22Rv1 (cell line): ENCODE measurements at regions not wholly inside any gene's neighbourhood (a gene's known extent, or its start where the extent isn't known, plus 50 kb on each side); places are given as distances from the start of the nearest gene placed in this dataset.
"Not testable (repeated sequence)": the region's sequence is repeated elsewhere in the genome, so short reads cannot be mapped to it uniquely, and the experiment has no call there.

Source experiments
- H3K27ac ChIP-seq: fragments of 450-650 bp; 2 replicates; pipeline ENCODE4 v1.5.1; 2017
- CTCF ChIP-seq: fragments of 450-650 bp; IDR thresholded peaks from 2 replicates; pipeline ENCODE4 v1.5.1; 2017; ENCODE audit warnings: mild to moderate bottlenecking
- ZFX ChIP-seq: fragments of 450-650 bp; IDR thresholded peaks from 2 replicates; pipeline ENCODE4 v1.6.1; 2017; ENCODE audit warnings: antibody characterized with exemption, borderline replicate concordance

GRCh38 chrX:139475432-139475831, 55.1 kb upstream of the F9 start:
- no peak for TF ChIP-seq CTCF
- TF ChIP-seq ZFX, result no peak
- no peak overlapping the region for H3K27ac ChIP-seq

GRCh38 chrX:139461945-139462344, 68.6 kb upstream of the F9 start:
- not testable (repeated sequence) for H3K27ac ChIP-seq

DNA sequence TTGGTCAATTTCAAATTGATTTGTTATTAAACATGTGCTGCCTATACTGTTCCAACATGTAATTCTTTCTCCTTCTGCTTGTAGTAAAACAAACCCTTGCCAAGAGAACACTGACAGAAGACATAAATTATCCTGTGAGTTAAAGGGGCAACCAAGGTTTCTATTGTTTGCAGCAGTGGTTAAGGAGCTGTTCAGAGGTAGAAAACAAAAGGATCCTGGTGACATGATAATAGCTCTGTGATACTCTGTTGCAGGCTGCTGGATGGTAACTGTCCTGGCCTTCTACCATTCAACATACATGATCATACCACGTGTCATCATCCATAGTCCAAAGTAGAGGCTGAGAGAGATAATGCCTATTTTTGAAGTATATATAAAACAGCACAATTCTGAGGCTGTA, 75.8 kb upstream of the F9 start:
- TF ChIP-seq CTCF (no peak), ZFX (no peak)

GRCh38 chrX:139448996-139449395, 81.5 kb upstream of the F9 start:
- no peak overlapping the region for H3K27ac ChIP-seq
- no peak for TF ChIP-seq CTCF
- no peak for TF ChIP-seq ZFX

More for the DNA sequence above, 75.8 kb upstream of the F9 start:
- no peak overlapping the region for H3K27ac ChIP-seq

DNA sequence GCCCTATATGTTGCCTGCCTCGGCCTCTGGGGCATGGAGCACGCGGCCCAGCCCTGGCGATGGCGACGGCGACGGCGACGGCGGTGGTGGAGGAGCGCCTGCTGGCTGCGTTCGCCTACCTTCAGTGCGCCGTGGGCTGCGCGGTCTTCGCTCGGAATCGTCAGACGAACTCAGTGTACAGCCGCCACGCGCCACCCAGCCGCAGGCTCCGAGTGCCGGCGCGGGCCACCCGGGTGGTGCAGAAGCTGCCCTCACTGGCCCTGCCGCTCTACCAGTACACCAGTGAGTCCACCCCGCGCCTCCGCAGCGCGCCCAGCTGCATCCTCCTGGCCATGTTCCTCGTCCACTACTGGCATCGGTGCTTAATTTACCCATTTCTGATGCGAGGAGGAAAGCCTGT, 83.7 kb upstream of the F9 start:
- TF ChIP-seq CTCF (no peak), ZFX (no peak)

DNA sequence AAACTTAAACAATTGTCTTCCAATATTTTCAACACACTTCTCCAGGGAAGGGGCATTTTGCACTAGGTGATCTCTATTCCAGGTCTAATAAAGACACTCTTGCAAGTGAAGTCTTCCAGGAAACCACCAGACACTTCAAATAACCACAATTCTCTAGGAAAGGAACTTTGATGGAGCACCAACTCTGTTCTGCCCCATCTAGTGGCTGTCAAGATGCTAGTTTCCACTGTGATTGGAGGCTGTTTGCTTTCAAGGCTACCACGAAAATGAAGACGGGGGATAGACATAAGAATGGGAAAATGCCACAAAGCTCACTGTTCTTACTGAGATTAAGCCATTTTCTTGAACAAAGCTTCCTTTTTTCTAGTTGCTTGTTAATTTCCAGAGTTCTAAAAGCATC, 100.6 kb upstream of the F9 start:
- TF ChIP-seq CTCF (peak; percentile 42), ZFX (no peak)
- H3K27ac ChIP-seq, result no peak overlapping the region

More for the DNA sequence above, 83.7 kb upstream of the F9 start:
- no peak overlapping the region for H3K27ac ChIP-seq

DNA sequence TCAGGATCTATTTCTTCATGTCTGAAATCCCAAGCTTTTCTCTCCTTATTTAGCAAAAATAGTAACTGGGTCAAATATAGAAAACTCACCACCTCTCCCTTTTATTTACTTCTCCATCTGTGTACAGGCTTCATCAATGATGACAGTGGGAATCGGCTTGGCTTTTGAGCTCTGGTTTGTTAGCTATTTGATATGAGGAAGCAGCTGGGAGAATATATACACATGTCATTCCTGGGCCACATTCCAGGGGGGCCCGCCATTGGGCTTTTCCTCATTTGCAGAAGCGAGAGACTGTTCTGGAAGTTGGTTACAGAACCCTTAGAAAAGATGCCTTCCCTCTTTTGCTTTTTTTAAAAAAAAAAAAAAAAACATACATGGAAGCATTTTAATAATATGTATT, 107.4 kb upstream of the F9 start:
- TF ChIP-seq ZFX, result no peak
- no peak for TF ChIP-seq CTCF
- no peak overlapping the region for H3K27ac ChIP-seq

GRCh38 chrX:139398258-139398657, 132.3 kb upstream of the F9 start:
- H3K27ac ChIP-seq, result not testable (repeated sequence)

DNA sequence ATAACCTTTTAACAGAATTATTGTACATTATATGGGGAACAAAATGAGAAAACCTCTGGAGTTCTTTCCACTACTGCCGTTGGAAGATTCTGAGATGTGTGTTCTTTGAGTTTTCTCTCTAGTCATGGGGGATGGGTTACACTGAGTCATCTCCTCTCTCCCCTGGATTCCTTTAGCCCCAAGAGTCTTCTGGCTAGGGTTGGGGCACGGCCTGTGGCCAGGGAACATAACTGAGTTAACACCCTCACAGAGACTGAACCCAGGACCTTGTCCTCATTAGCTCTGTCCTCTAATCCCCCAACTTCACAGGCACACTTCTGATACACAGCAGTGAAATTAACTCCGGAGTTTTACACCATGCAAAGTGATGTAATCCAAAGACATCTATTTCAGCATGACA, 142.3 kb upstream of the F9 start:
- TF ChIP-seq ZFX, result no peak
- no peak for TF ChIP-seq CTCF
- no peak overlapping the region for H3K27ac ChIP-seq
